ENCODE measurements at regions not wholly inside any gene's neighbourhood (a gene's known extent, or its start where the extent isn't known, plus 50 kb on each side); places are given as distances from the start of the nearest gene placed in this dataset.
"Not testable (repeated sequence)": the region's sequence is repeated elsewhere in the genome, so short reads cannot be mapped to it uniquely, and the experiment has no call there.

- no peak for DNase-seq
These were observed 50.7 kb upstream of the SYNDIG1 start for GRCh38 chr20:24418731-24419130.

- no peak for DNase-seq
These were observed 51.9 kb upstream of the SYNDIG1 start for GRCh38 chr20:24417485-24417884.

GRCh38 chr20:24415444-24415843 lies 54.0 kb upstream of the SYNDIG1 start:
- DNase-seq: not testable (repeated sequence)

GRCh38 chr20:24411834-24412216 lies 57.6 kb upstream of the SYNDIG1 start:
- no peak for DNase-seq

GRCh38 chr20:24411003-24411833 lies 58.2 kb upstream of the SYNDIG1 start:
- no peak for DNase-seq

GRCh38 chr20:24407151-24407550 lies 62.3 kb upstream of the SYNDIG1 start:
- DNase-seq: no peak

GRCh38 chr20:24406750-24407149 lies 62.7 kb upstream of the SYNDIG1 start:
- no peak for DNase-seq

GRCh38 chr20:24406251-24406650 lies 63.2 kb upstream of the SYNDIG1 start:
- DNase-seq: no peak

GRCh38 chr20:24405810-24406209 lies 63.6 kb upstream of the SYNDIG1 start:
- no peak for DNase-seq

- DNase-seq: no peak
These were observed 66.0 kb upstream of the SYNDIG1 start for GRCh38 chr20:24403406-24403805.

GRCh38 chr20:24402188-24402587 lies 67.2 kb upstream of the SYNDIG1 start:
- no peak for DNase-seq

- no peak for DNase-seq
These were observed 74.3 kb upstream of the SYNDIG1 start for GRCh38 chr20:24395151-24395550.

- DNase-seq: no peak
These were observed 75.5 kb upstream of the SYNDIG1 start for GRCh38 chr20:24393903-24394302.

GRCh38 chr20:24392612-24393011 lies 76.8 kb upstream of the SYNDIG1 start:
- DNase-seq: no peak

- no peak for DNase-seq
These were observed 79.7 kb upstream of the SYNDIG1 start for GRCh38 chr20:24389686-24390085.

GRCh38 chr20:24388828-24389380 lies 80.5 kb upstream of the SYNDIG1 start:
- no peak for DNase-seq

- DNase-seq: no peak
These were observed 83.9 kb upstream of the SYNDIG1 start for GRCh38 chr20:24385547-24385946.

GRCh38 chr20:24384865-24385264 lies 84.6 kb upstream of the SYNDIG1 start:
- DNase-seq: no peak

GRCh38 chr20:24382743-24383142 lies 86.7 kb upstream of the SYNDIG1 start:
- no peak for DNase-seq

- DNase-seq: no peak
These were observed 87.1 kb upstream of the SYNDIG1 start for GRCh38 chr20:24382331-24382730.

- DNase-seq: no peak
These were observed 87.5 kb upstream of the SYNDIG1 start for GRCh38 chr20:24381886-24382285.

GRCh38 chr20:24379484-24379927 lies 89.9 kb upstream of the SYNDIG1 start:
- peak; percentile 34 for DNase-seq

GRCh38 chr20:24378661-24379483 lies 90.6 kb upstream of the SYNDIG1 start:
- no peak for DNase-seq
